ENCODE measurements at regions not wholly inside any gene's neighbourhood (a gene's known extent, or its start where the extent isn't known, plus 50 kb on each side); places are given as distances from the start of the nearest gene placed in this dataset.

- Mint-ChIP-seq H3K4me3 (ENCODE audit: unreplicated experiment) (no peak overlapping the region), H3K9me3 (ENCODE audit: unreplicated experiment) (no peaks in the 10 kb centered on the region), H3K27me3 (ENCODE audit: low read depth, unreplicated experiment) (no peaks in the 10 kb centered on the region), H3K4me1 (ENCODE audit: low read depth, unreplicated experiment) (peaks cover 12% of the 10 kb centered on the region), H3K27ac (ENCODE audit: unreplicated experiment) (no peak overlapping the region), H3K36me3 (ENCODE audit: low read depth, unreplicated experiment) (no peaks in the 10 kb centered on the region)
- peak; percentile 39 for DNase-seq (ENCODE audit: low read depth)
- Histone ChIP-seq H3K4me1 (ENCODE audit: insufficient read depth, low read length) (no peaks in the 10 kb centered on the region), H3K9me3 (ENCODE audit: insufficient read depth, low read depth, low read length) (no peaks in the 10 kb centered on the region), H3K9ac (ENCODE audit: low read length) (no peak overlapping the region), H3K4me2 (ENCODE audit: low read length) (no peak overlapping the region), H3K36me3 (ENCODE audit: insufficient read depth, low read length) (no peaks in the 10 kb centered on the region), H3K79me2 (ENCODE audit: insufficient read depth, low read length) (no peaks in the 10 kb centered on the region), H4K20me1 (ENCODE audit: insufficient read depth, low read length) (no peaks in the 10 kb centered on the region), H3K4me3 (ENCODE audit: insufficient read depth, low read depth, low read length) (no peak overlapping the region), H3K27me3 (ENCODE audit: insufficient read depth, low read length) (no peaks in the 10 kb centered on the region), H2AFZ (ENCODE audit: low read depth, low read length) (no peak overlapping the region), H3K27ac (ENCODE audit: low read depth, low read length) (no peak overlapping the region)
- no peak for TF ChIP-seq EZH2 (IDR thresholded peaks at IDR 0.05; ENCODE audit: insufficient read depth, low read length)
- no peak for FAIRE-seq
These were observed 94.9 kb upstream of the RANBP3L start for GRCh38 chr5:36396640-36397039.

- peaks cover 1% of the 10 kb centered on the region for H3K4me1 ChIP-seq (ENCODE audit: insufficient read depth, low read length)
- peak; percentile 58 for FAIRE-seq
- no peak overlapping the region for H3K27ac Mint-ChIP-seq (ENCODE audit: unreplicated experiment)
- TF ChIP-seq EZH2 (IDR thresholded peaks at IDR 0.05; ENCODE audit: insufficient read depth, low read length) = no peak
- TF ChIP-seq CTCF (IDR thresholded peaks at IDR 0.05; ENCODE audit: insufficient read depth, low read depth, low read length) = peak; percentile 45
- H3K27me3 Mint-ChIP-seq (ENCODE audit: low read depth, unreplicated experiment) = no peaks in the 10 kb centered on the region
- H4K20me1 ChIP-seq (ENCODE audit: insufficient read depth, low read length) = no peaks in the 10 kb centered on the region
- H3K4me3 ChIP-seq (ENCODE audit: insufficient read depth, low read depth, low read length) = no peak overlapping the region
- H3K36me3 ChIP-seq (ENCODE audit: insufficient read depth, low read length) = no peaks in the 10 kb centered on the region
- H3K79me2 ChIP-seq (ENCODE audit: insufficient read depth, low read length) = no peaks in the 10 kb centered on the region
- H3K4me3 Mint-ChIP-seq (ENCODE audit: unreplicated experiment) = no peak overlapping the region
- H3K4me1 Mint-ChIP-seq (ENCODE audit: low read depth, unreplicated experiment) = peaks cover 12% of the 10 kb centered on the region
- H3K9me3 ChIP-seq (ENCODE audit: insufficient read depth, low read depth, low read length) = no peaks in the 10 kb centered on the region
- H3K9me3 Mint-ChIP-seq (ENCODE audit: unreplicated experiment) = no peaks in the 10 kb centered on the region
- no peaks in the 10 kb centered on the region for H3K27me3 ChIP-seq (ENCODE audit: insufficient read depth, low read length)
- H3K36me3 Mint-ChIP-seq (ENCODE audit: low read depth, unreplicated experiment) = no peaks in the 10 kb centered on the region
- no peak overlapping the region for H2AFZ ChIP-seq (ENCODE audit: low read depth, low read length)
- H3K27ac ChIP-seq (ENCODE audit: low read depth, low read length) = no peak overlapping the region
- H3K9ac ChIP-seq (ENCODE audit: low read length) = no peak overlapping the region
- no peak overlapping the region for H3K4me2 ChIP-seq (ENCODE audit: low read length)
- DNase-seq (ENCODE audit: low read depth) = peak; percentile 60
These were observed 96.3 kb upstream of the RANBP3L start for GRCh38 chr5:36397901-36398536.

- FAIRE-seq = no peak
- no peaks in the 10 kb centered on the region for H3K79me2 ChIP-seq (ENCODE audit: insufficient read depth, low read length)
- no peak overlapping the region for H3K4me2 ChIP-seq (ENCODE audit: low read length)
- no peak for TF ChIP-seq CTCF (IDR thresholded peaks at IDR 0.05; ENCODE audit: insufficient read depth, low read depth, low read length)
- no peak for TF ChIP-seq EZH2 (IDR thresholded peaks at IDR 0.05; ENCODE audit: insufficient read depth, low read length)
- no peak overlapping the region for H3K27ac Mint-ChIP-seq (ENCODE audit: unreplicated experiment)
- no peaks in the 10 kb centered on the region for H3K27me3 ChIP-seq (ENCODE audit: insufficient read depth, low read length)
- H4K20me1 ChIP-seq (ENCODE audit: insufficient read depth, low read length) = no peaks in the 10 kb centered on the region
- H3K27me3 Mint-ChIP-seq (ENCODE audit: low read depth, unreplicated experiment) = no peaks in the 10 kb centered on the region
- no peaks in the 10 kb centered on the region for H3K9me3 ChIP-seq (ENCODE audit: insufficient read depth, low read depth, low read length)
- peaks cover 8% of the 10 kb centered on the region for H3K4me1 Mint-ChIP-seq (ENCODE audit: low read depth, unreplicated experiment)
- no peak overlapping the region for H3K4me3 Mint-ChIP-seq (ENCODE audit: unreplicated experiment)
- no peak overlapping the region for H3K9ac ChIP-seq (ENCODE audit: low read length)
- H3K27ac ChIP-seq (ENCODE audit: low read depth, low read length) = no peak overlapping the region
- H3K36me3 ChIP-seq (ENCODE audit: insufficient read depth, low read length) = no peaks in the 10 kb centered on the region
- no peak for DNase-seq (ENCODE audit: low read depth)
- H3K4me3 ChIP-seq (ENCODE audit: insufficient read depth, low read depth, low read length) = no peak overlapping the region
- peaks cover 23% of the 10 kb centered on the region for H3K4me1 ChIP-seq (ENCODE audit: insufficient read depth, low read length)
- H3K36me3 Mint-ChIP-seq (ENCODE audit: low read depth, unreplicated experiment) = no peaks in the 10 kb centered on the region
- no peaks in the 10 kb centered on the region for H3K9me3 Mint-ChIP-seq (ENCODE audit: unreplicated experiment)
- H2AFZ ChIP-seq (ENCODE audit: low read depth, low read length) = no peak overlapping the region
These were observed 100.8 kb upstream of the RANBP3L start for GRCh38 chr5:36402512-36402906.
